H54 (cell line): ENCODE measurements at regions not wholly inside any gene's neighbourhood (a gene's known extent, or its start where the extent isn't known, plus 50 kb on each side); places are given as distances from the start of the nearest gene placed in this dataset.

Experiments
- DNase-seq: peaks from one replicate; pipeline ENCODE4 v3.0.0; 2011; ENCODE audit warnings: low spot score, mixed read lengths; ENCODE audit not compliant: insufficient read length
- FAIRE-seq: peaks from 3 replicates; lab custom pipeline; 2011; peaks lifted over from hg19 to GRCh38; lab: Jason Lieb, UNC
- POLR2A ChIP-seq: IDR thresholded peaks from 2 replicates; pipeline ENCODE4 v1.6.1; 2011; ENCODE audit warnings: low read depth, mild to moderate bottlenecking, low read length

- no peak for DNase-seq
- FAIRE-seq: no peak
- no peak for TF ChIP-seq POLR2A
These were observed 339.7 kb downstream of the MYCN start for GRCh38 chr2:16280081-16280480.

- FAIRE-seq (no peak), DNase-seq (no peak)
- TF ChIP-seq POLR2A: no peak
These were observed 339.3 kb downstream of the MYCN start for GRCh38 chr2:16279641-16280040.

GRCh38 chr2:16279201-16279570 is 338.8 kb downstream of the MYCN start:
- DNase-seq (no peak), FAIRE-seq (no peak)
- no peak for TF ChIP-seq POLR2A

GRCh38 chr2:16278421-16279200 is 338.3 kb downstream of the MYCN start:
- TF ChIP-seq POLR2A: no peak
- DNase-seq (no peak), FAIRE-seq (no peak)

GRCh38 chr2:16277117-16277516 is 336.8 kb downstream of the MYCN start:
- DNase-seq: no peak
- no peak for TF ChIP-seq POLR2A
- no peak for FAIRE-seq

- TF ChIP-seq POLR2A: no peak
- FAIRE-seq: no peak
- no peak for DNase-seq
These were observed 335.3 kb downstream of the MYCN start for GRCh38 chr2:16275661-16276060.

GRCh38 chr2:16275131-16275530 is 334.8 kb downstream of the MYCN start:
- FAIRE-seq (no peak), DNase-seq (no peak)
- no peak for TF ChIP-seq POLR2A

GRCh38 chr2:16273111-16273510 is 332.8 kb downstream of the MYCN start:
- DNase-seq: no peak

GRCh38 chr2:16272038-16272788 is 331.9 kb downstream of the MYCN start:
- no peak for DNase-seq
- no peak for TF ChIP-seq POLR2A
- no peak for FAIRE-seq

More at GRCh38 chr2:16273111-16273510, 332.8 kb downstream of the MYCN start:
- no peak for FAIRE-seq
- TF ChIP-seq POLR2A: no peak

GRCh38 chr2:16271231-16271896 is 331.0 kb downstream of the MYCN start:
- FAIRE-seq (no peak), DNase-seq (no peak)
- TF ChIP-seq POLR2A: no peak

GRCh38 chr2:16270441-16270840 is 330.1 kb downstream of the MYCN start:
- no peak for FAIRE-seq
- no peak for DNase-seq
- no peak for TF ChIP-seq POLR2A

- TF ChIP-seq POLR2A: no peak
- FAIRE-seq: no peak
- no peak for DNase-seq
These were observed 328.1 kb downstream of the MYCN start for GRCh38 chr2:16268301-16269000.

GRCh38 chr2:16266571-16266970 is 326.2 kb downstream of the MYCN start:
- DNase-seq (no peak), FAIRE-seq (no peak)
- TF ChIP-seq POLR2A: no peak
